ENCODE measurements at regions not wholly inside any gene's neighbourhood (a gene's known extent, or its start where the extent isn't known, plus 50 kb on each side); places are given as distances from the start of the nearest gene placed in this dataset.

GRCh38 chr9:1604942-1605560, 410.1 kb upstream of the SMARCA2 start:
- Histone ChIP-seq H3K4me2 (ENCODE audit: low read length) (no peak overlapping the region), H3K9ac (no peak overlapping the region), H3K9me3 (ENCODE audit: control insufficient read depth, low read length) (no peaks in the 10 kb centered on the region), H3K4me3 (ENCODE audit: low read depth, low read length) (no peak overlapping the region), H3K4me1 (no peaks in the 10 kb centered on the region), H3K27ac (no peak overlapping the region), H3K27me3 (ENCODE audit: control insufficient read depth, insufficient read depth, low read length) (no peaks in the 10 kb centered on the region), H3K36me3 (ENCODE audit: control insufficient read depth, insufficient read depth, low read length) (no peaks in the 10 kb centered on the region), H3K79me2 (no peaks in the 10 kb centered on the region), H2AFZ (no peak overlapping the region)
- TF ChIP-seq, protein P1, sequence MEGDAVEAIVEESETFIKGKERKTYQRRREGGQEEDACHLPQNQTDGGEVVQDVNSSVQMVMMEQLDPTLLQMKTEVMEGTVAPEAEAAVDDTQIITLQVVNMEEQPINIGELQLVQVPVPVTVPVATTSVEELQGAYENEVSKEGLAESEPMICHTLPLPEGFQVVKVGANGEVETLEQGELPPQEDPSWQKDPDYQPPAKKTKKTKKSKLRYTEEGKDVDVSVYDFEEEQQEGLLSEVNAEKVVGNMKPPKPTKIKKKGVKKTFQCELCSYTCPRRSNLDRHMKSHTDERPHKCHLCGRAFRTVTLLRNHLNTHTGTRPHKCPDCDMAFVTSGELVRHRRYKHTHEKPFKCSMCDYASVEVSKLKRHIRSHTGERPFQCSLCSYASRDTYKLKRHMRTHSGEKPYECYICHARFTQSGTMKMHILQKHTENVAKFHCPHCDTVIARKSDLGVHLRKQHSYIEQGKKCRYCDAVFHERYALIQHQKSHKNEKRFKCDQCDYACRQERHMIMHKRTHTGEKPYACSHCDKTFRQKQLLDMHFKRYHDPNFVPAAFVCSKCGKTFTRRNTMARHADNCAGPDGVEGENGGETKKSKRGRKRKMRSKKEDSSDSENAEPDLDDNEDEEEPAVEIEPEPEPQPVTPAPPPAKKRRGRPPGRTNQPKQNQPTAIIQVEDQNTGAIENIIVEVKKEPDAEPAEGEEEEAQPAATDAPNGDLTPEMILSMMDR (IDR thresholded peaks at IDR 0.05) = peak; percentile 31

DNA sequence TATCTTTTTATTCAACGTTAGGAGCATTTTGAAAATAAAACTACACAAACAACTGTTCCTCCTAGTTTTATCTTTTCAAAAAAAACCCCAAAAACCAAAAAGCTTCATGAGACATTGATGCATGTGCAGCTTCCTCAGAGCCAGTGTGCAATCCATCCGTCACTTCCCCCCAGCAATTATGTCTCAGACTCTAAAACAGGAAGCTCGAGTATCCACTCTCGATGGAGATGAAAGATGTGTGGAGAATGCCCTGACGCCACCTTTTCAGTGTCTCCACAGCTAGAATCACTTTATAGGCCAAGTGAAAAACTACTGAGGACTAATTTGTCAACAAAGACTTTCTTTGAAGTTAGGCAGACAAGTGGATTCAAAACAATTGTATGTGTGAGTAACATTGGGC, 408.9 kb upstream of the SMARCA2 start:
- H3K79me2 ChIP-seq = no peaks in the 10 kb centered on the region

GRCh38 chr9:1612886-1613285, 402.3 kb upstream of the SMARCA2 start:
- Histone ChIP-seq H3K4me3 (ENCODE audit: low read depth, low read length) (no peak overlapping the region), H3K36me3 (ENCODE audit: control insufficient read depth, insufficient read depth, low read length) (no peaks in the 10 kb centered on the region), H3K9ac (no peak overlapping the region), H2AFZ (no peak overlapping the region), H3K4me1 (no peaks in the 10 kb centered on the region), H3K27ac (no peak overlapping the region), H3K79me2 (no peaks in the 10 kb centered on the region), H3K27me3 (ENCODE audit: control insufficient read depth, insufficient read depth, low read length) (no peaks in the 10 kb centered on the region), H3K9me3 (ENCODE audit: control insufficient read depth, low read length) (no peaks in the 10 kb centered on the region), H3K4me2 (ENCODE audit: low read length) (no peak overlapping the region)
- TF ChIP-seq, protein P1 (IDR thresholded peaks at IDR 0.05) = no peak

More for the DNA sequence above, 408.9 kb upstream of the SMARCA2 start:
- Histone ChIP-seq H3K27ac (no peak overlapping the region), H3K4me2 (ENCODE audit: low read length) (no peak overlapping the region), H3K27me3 (ENCODE audit: control insufficient read depth, insufficient read depth, low read length) (no peaks in the 10 kb centered on the region), H3K9ac (no peak overlapping the region), H3K9me3 (ENCODE audit: control insufficient read depth, low read length) (no peaks in the 10 kb centered on the region), H3K4me1 (no peaks in the 10 kb centered on the region), H3K4me3 (ENCODE audit: low read depth, low read length) (no peak overlapping the region), H2AFZ (no peak overlapping the region), H3K36me3 (ENCODE audit: control insufficient read depth, insufficient read depth, low read length) (no peaks in the 10 kb centered on the region)
- TF ChIP-seq, protein P1 (IDR thresholded peaks at IDR 0.05) = no peak

- H3K4me1 ChIP-seq = no peaks in the 10 kb centered on the region
- no peaks in the 10 kb centered on the region for H3K9me3 ChIP-seq (ENCODE audit: control insufficient read depth, low read length)
- H3K27me3 ChIP-seq (ENCODE audit: control insufficient read depth, insufficient read depth, low read length) = no peaks in the 10 kb centered on the region
- no peak overlapping the region for H3K9ac ChIP-seq
- no peak overlapping the region for H2AFZ ChIP-seq
- no peak overlapping the region for H3K4me3 ChIP-seq (ENCODE audit: low read depth, low read length)
- no peaks in the 10 kb centered on the region for H3K79me2 ChIP-seq
- no peaks in the 10 kb centered on the region for H3K36me3 ChIP-seq (ENCODE audit: control insufficient read depth, insufficient read depth, low read length)
- H3K27ac ChIP-seq = no peak overlapping the region
- no peak overlapping the region for H3K4me2 ChIP-seq (ENCODE audit: low read length)
- TF ChIP-seq, protein P1 (IDR thresholded peaks at IDR 0.05) = no peak
Measured at GRCh38 chr9:1617419-1617818, 397.7 kb upstream of the SMARCA2 start.

Measured in parathyroid adenoma (tissue), 2 donors.